Endothelial cell of umbilical vein (primary cell): ENCODE measurements at regions not wholly inside any gene's neighbourhood (a gene's known extent, or its start where the extent isn't known, plus 50 kb on each side); places are given as distances from the start of the nearest gene placed in this dataset.

ENCODE experiments used
- BruUV-seq: library from RNA; stranded (reverse); fragments of 400-500 nt; replicated peaks from 2 replicates; lab custom pipeline; 2021; lab: Mats Ljungman, UMichigan
- CTCF ChIA-PET: fragments of 300-600, 350-600 bp; sonication (Branson Sonifier 250); formaldehyde crosslinking; loops from one replicate; lab custom pipeline; 2021; ENCODE audit warnings: antibody characterized with exemption, inconsistent platforms; lab: Charles Lee
- POLR2A ChIA-PET: fragments of 300-600, 350-600 bp; sonication (Branson Sonifier 250); formaldehyde crosslinking; loops from one replicate; lab custom pipeline; 2021; ENCODE audit warnings: antibody characterized with exemption, inconsistent platforms; lab: Charles Lee
- DNase-seq: peaks from one replicate; pipeline ENCODE4 v3.0.0-alpha.2; 2011; ENCODE audit warnings: low read depth, low spot score
- FAIRE-seq: peaks from 2 replicates; lab custom pipeline; 2011; peaks lifted over from hg19 to GRCh38; lab: Jason Lieb, UNC
- H2AFZ ChIP-seq: 2 replicates; pipeline ENCODE4 v1.6.0; 2012; ENCODE audit warnings: low read depth, low read length, control low read depth, inconsistent platforms
- H3K27ac ChIP-seq: 2 replicates; pipeline ENCODE4 v1.5.1; 2011; ENCODE audit warnings: low read depth, mild to moderate bottlenecking, control low read depth, low read length, moderate library complexity; ENCODE audit not compliant: insufficient read depth
- H3K27me3 ChIP-seq, 2 experiments: 2 replicates each; pipeline versions ENCODE4 v1.6.0 to v1.6.1; 2011; ENCODE audit warnings: low read length in 2 of 2, mixed read lengths in 1 of 2; ENCODE audit not compliant: control insufficient read depth in 2 of 2, insufficient read depth in 2 of 2
- H3K36me3 ChIP-seq, 2 experiments: 2 replicates in 1 of 2; 3 replicates in 1 of 2; pipeline ENCODE4 v1.5.1; 2011; ENCODE audit warnings: low read length in 2 of 2, mild to moderate bottlenecking in 1 of 2, moderate library complexity in 1 of 2; ENCODE audit not compliant: control insufficient read depth in 2 of 2, insufficient read depth in 2 of 2; ENCODE audit errors: extremely low read depth in 1 of 2
- H3K4me1 ChIP-seq: 3 replicates; pipeline ENCODE4 v1.5.1; 2011; ENCODE audit warnings: mild to moderate bottlenecking, low read length; ENCODE audit not compliant: control insufficient read depth, insufficient read depth; ENCODE audit errors: extremely low read depth
- H3K4me2 ChIP-seq: 2 replicates; pipeline ENCODE4 v1.6.1; 2011; ENCODE audit warnings: low read length, control low read depth, mixed read lengths; ENCODE audit not compliant: insufficient read depth
- H3K4me3 ChIP-seq, 3 experiments: fragments of 200-600 bp in 1 of 3; sonication (generic), shearing (Covaris generic) in 1 of 3; replicated peaks in 1 of 3; 2 replicates each; pipeline ENCODE4 v1.5.1; 2011 to 2016; ENCODE audit warnings: control low read depth in 3 of 3, low read length in 3 of 3, mild to moderate bottlenecking in 2 of 3, inconsistent platforms in 1 of 3, low read depth in 1 of 3, moderate library complexity in 1 of 3; ENCODE audit not compliant: insufficient read depth in 1 of 3
- H3K79me2 ChIP-seq: 2 replicates; pipeline ENCODE4 v1.6.0; 2012; ENCODE audit warnings: low read length, inconsistent platforms; ENCODE audit not compliant: control insufficient read depth, insufficient read depth
- H3K9ac ChIP-seq: replicated peaks from 2 replicates; pipeline ENCODE3; 2011; ENCODE audit warnings: low read length, control low read depth; ENCODE audit not compliant: insufficient read depth; ENCODE audit errors: extremely low read depth
- H3K9me1 ChIP-seq: replicated peaks from 3 replicates; pipeline ENCODE4 v1.6.0; 2011; ENCODE audit warnings: mild to moderate bottlenecking, low read length; ENCODE audit not compliant: control insufficient read depth, insufficient read depth; ENCODE audit errors: extremely low read depth
- H3K9me3 ChIP-seq: replicated peaks from 2 replicates; pipeline ENCODE4 v1.5.1; 2012; ENCODE audit warnings: low read length, inconsistent platforms; ENCODE audit not compliant: control insufficient read depth, insufficient read depth
- H4K20me1 ChIP-seq: replicated peaks from 2 replicates; pipeline ENCODE3; 2011; ENCODE audit warnings: mild to moderate bottlenecking, low read length; ENCODE audit not compliant: control insufficient read depth, insufficient read depth; ENCODE audit errors: extremely low read depth
- CTCF ChIP-seq, 2 donors: IDR thresholded peaks; 1 replicate in 1 of 2; 2 replicates in 1 of 2; pipeline ENCODE4 v1.5.1; 2011; ENCODE audit warnings: low read length in 2 of 2, mild to moderate bottlenecking in 2 of 2, moderate library complexity in 2 of 2, control low read depth in 1 of 2, inconsistent platforms in 1 of 2, low read depth in 1 of 2; ENCODE audit not compliant: insufficient read depth in 1 of 2; ENCODE audit errors: extremely low read depth in 1 of 2
- FOS ChIP-seq: IDR thresholded peaks from 2 replicates; pipeline ENCODE4 v1.6.1; 2011; ENCODE audit warnings: mild to moderate bottlenecking, low read length, moderate library complexity, borderline replicate concordance; ENCODE audit not compliant: insufficient read depth
- GATA2 ChIP-seq: IDR thresholded peaks from 2 replicates; pipeline ENCODE4 v1.7.0; 2011; ENCODE audit warnings: low read depth, mild to moderate bottlenecking, moderate library complexity, mixed read lengths, low read length; ENCODE audit not compliant: insufficient read length, insufficient read depth
- JUN ChIP-seq: IDR thresholded peaks from 2 replicates; pipeline ENCODE4 v1.6.1; 2011; ENCODE audit warnings: borderline replicate concordance, low read depth; ENCODE audit not compliant: insufficient read length, insufficient read depth
- POLR2A ChIP-seq: IDR thresholded peaks from 2 replicates; pipeline ENCODE4 v1.6.1; 2012; ENCODE audit warnings: low read depth, mild to moderate bottlenecking, control low read depth, low read length
- POLR2AphosphoS5 ChIP-seq: IDR thresholded peaks from 2 replicates; pipeline ENCODE4 v1.6.1; 2012; ENCODE audit warnings: low read depth, mild to moderate bottlenecking, control low read depth, low read length, moderate library complexity; ENCODE audit not compliant: insufficient read depth
- dilution Hi-C: fragments of 300-500 bp; cut with MboI; formaldehyde crosslinking; loops from one replicate; pipeline ENCODE4 v1.15.0; 2019; ENCODE audit warnings: low sequenced_read_pairs; ENCODE audit not compliant: extremely low pct_ligation_motif_present
- intact Hi-C: fragments of 100-400 bp; cut with micrococcal nuclease; formaldehyde crosslinking; loops from one replicate; pipeline ENCODE4 v1.10.0; 2022
- TF ChIP-seq, protein P1 (sequence below): IDR thresholded peaks from 2 replicates; pipeline ENCODE4 v1.6.1; 2011; ENCODE audit not compliant: insufficient read depth, insufficient read length

DNA sequence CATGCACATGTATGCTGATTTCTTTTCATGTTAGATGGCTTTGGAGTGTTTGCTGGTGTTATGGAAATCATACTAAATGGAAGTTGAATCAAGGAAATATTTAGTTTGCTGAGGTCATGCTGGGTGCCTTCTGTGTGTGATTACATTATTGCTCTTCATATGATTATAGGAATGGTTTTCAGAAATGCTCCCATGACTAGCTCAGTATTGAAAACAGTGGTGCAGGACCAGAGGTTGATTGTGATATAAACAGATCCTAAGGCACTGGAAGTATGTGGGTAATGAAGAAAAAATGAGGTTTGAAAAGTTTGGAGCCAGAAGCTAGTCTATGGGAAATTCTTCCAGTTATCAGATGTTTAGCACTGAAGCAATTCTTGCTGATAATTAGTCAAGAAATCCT is 693.1 kb downstream of the UTRN start:
- FAIRE-seq (no peak), DNase-seq (no peak)
- no peaks in the 10 kb centered on the region for H4K20me1 ChIP-seq
- H3K36me3 ChIP-seq = no peaks in the 10 kb centered on the region
- no peak overlapping the region for H3K9ac ChIP-seq
- H3K4me1 ChIP-seq = no peaks in the 10 kb centered on the region
- no peaks in the 10 kb centered on the region for H3K79me2 ChIP-seq
- dilution Hi-C loops (no loop called here), intact Hi-C loops (no loop called here)
- H2AFZ ChIP-seq = no peak overlapping the region
- ChIA-PET POLR2A (no interaction called here), CTCF (interaction anchor here (0.8 to 1.1 kb wide), 2 partner anchors 10 to 11 kb away, joined by 3 read pairs; no protein-coding TSS in a partner anchor)
- no peaks in the 10 kb centered on the region for H3K9me3 ChIP-seq
- no peak for TF ChIP-seq JUN
- TF ChIP-seq, protein P1, sequence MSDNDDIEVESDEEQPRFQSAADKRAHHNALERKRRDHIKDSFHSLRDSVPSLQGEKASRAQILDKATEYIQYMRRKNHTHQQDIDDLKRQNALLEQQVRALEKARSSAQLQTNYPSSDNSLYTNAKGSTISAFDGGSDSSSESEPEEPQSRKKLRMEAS = no peak
- no peaks in the 10 kb centered on the region for H3K27me3 ChIP-seq
- H3K4me3 ChIP-seq = no peak overlapping the region
- no TSS peak for BruUV-seq
- H3K4me2 ChIP-seq = no peak overlapping the region
- H3K27ac ChIP-seq = no peak overlapping the region
- H3K9me1 ChIP-seq = no peaks in the 10 kb centered on the region

DNA sequence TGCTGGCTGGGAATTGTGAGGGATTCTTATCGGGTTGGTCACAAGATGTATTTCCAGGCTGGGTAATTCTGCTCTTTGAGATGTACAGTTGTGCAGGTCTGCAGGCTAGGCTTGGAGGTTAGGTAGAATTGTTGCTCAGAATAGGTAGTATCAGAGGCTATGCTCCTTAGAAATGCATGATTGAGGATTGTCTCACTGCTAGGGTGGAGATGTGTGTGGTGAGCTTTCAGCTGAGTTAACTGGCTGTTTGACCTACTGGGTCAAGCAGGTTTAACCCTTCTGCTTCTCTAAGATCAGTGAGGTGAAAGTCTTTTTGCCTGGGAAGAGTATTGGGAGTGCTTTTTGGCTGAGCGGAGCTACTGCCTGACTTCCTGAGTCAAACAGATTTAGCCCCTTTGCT is 701.1 kb downstream of the UTRN start:
- no peaks in the 10 kb centered on the region for H3K4me1 ChIP-seq
- FAIRE-seq (no peak), DNase-seq (no peak)
- ChIA-PET CTCF (no interaction called here), POLR2A (no interaction called here)
- no peaks in the 10 kb centered on the region for H3K36me3 ChIP-seq
- no peak overlapping the region for H3K4me2 ChIP-seq
- H3K9ac ChIP-seq = no peak overlapping the region
- intact Hi-C loops = no loop called here
- H3K27me3 ChIP-seq = no peaks in the 10 kb centered on the region
- H3K79me2 ChIP-seq = no peaks in the 10 kb centered on the region
- no peaks in the 10 kb centered on the region for H3K9me3 ChIP-seq
- no peaks in the 10 kb centered on the region for H4K20me1 ChIP-seq
- BruUV-seq = no TSS peak
- no peak overlapping the region for H3K27ac ChIP-seq
- H3K9me1 ChIP-seq = no peaks in the 10 kb centered on the region
- H2AFZ ChIP-seq = no peak overlapping the region
- TF ChIP-seq POLR2AphosphoS5 (no peak), POLR2A (no peak), JUN (no peak), GATA2 (no peak), FOS (no peak), CTCF (IDR thresholded peaks at IDR 0.05; ENCODE audit: extremely low read depth in 1 of 2, insufficient read depth in 1 of 2, low read depth in 1 of 2, low read length in 2 of 2) (no peak)
- TF ChIP-seq, protein P1 = no peak
- dilution Hi-C loops = no loop called here
- H3K4me3 ChIP-seq = no peak overlapping the region
